SIG-M5 treated with dmso at 0.1 percent for 504 hours (cell line): ENCODE measurements at regions not wholly inside any gene's neighbourhood (a gene's known extent, or its start where the extent isn't known, plus 50 kb on each side); places are given as distances from the start of the nearest gene placed in this dataset.

Source experiments
- DNase-seq: peaks from one replicate; lab custom pipeline; 2025; ENCODE audit not compliant: unreplicated experiment; lab: John Stamatoyannopoulos, UW

GRCh38 chr18:76771192-76771799 is 51.1 kb upstream of the ZNF236 start:
- DNase-seq = no peak

DNA sequence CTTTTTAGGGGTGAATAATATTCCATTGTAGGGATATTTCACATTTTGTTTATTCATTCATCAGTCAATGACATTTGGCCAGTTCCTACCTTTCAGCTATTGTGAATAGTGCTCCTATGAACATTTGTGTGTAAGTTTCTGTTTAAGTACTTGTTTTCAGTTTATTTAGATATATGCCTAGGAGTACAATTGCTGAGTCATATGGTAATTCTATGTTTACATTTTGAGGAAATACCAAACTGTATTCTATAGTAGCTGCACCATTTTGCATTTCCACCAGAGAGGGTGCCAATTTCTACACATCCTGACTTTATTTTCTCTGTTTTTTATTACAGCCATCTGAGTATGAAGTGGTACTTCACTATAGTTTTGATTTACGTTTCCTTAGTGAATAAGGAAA is 54.4 kb upstream of the ZNF236 start:
- no peak for DNase-seq

DNA sequence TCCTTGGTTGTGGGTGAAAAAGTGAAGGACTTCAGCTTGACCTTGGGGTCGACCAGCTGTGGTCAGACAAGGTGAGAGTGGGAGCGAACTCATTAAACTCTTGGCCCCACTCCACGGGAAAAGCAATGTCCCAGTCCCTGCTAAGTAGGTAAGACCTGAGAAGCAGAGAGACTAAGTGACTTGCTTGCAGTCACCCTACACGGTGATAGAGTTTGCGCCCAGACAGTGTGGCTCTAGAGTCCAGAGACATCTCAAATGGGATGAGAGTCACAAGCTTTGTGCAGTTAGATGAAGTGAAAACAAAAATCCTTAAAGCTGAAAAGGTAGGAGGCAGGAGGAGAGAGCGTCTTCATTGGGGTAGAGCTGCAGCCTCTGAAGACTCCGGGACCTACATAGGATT is 55.9 kb upstream of the ZNF236 start:
- no peak for DNase-seq

DNA sequence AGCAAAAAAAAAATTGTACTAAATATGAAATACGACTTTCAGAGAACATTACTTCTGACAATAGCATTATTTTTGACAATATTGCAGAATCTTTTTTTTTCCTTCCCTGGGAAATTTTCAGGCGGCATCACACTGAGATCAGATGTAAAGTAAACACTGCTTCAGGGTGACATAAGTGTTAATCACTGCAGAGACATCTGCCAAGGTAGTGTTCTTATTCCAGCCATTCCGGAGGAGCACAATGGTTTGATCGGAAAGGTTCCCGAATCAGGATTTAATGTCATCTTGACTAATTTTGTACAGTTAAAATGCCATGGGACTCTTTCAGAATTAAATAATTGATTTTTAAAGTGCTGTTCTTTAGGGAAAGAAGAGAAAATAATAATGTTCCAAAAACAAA is 56.7 kb upstream of the ZNF236 start:
- no peak for DNase-seq

- no peak for DNase-seq
These were observed 58.0 kb upstream of the ZNF236 start for GRCh38 chr18:76764291-76764901.

- no peak for DNase-seq
These were observed 63.3 kb upstream of the ZNF236 start for GRCh38 chr18:76759056-76759455.

DNA sequence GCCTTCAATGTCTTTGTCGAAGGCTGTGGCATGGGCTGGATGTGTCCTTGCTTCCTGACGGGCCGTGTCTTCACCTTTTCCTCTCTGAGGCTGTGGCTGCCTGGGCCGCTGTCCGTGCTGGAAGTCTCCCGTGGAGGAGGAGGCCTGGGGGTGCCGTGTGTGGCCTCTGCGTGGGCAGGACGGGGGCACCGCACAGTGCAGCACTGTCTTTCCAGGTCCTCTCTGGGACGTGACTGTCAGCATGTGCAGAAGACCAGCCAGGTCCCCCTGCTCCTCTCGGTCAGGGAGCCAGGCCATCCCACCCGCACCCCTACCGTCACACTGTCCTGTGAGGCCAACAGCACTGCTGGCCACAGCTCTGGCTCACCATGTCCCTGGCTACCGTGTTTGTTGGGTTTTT is 64.4 kb upstream of the ZNF236 start:
- no peak for DNase-seq

DNA sequence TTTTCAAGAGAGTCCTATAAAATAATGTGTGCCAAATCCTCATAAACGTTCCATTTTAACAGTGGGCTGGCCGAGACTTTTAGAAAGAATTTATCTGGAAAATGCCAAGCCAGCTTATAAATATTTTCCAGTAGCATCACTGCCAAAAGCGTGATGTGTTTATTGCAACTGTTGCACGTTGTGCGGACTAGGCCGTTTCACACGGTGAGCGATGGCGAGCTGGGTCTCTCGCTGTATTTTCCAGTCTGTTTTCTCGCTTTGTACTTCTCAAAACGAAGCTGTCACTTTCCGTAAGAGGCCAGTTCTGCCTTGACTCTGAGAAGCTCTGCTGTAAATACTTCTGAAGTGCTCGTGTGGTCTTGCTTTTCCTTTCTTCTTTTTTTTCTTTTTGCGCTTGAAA is 65.0 kb upstream of the ZNF236 start:
- no peak for DNase-seq

DNA sequence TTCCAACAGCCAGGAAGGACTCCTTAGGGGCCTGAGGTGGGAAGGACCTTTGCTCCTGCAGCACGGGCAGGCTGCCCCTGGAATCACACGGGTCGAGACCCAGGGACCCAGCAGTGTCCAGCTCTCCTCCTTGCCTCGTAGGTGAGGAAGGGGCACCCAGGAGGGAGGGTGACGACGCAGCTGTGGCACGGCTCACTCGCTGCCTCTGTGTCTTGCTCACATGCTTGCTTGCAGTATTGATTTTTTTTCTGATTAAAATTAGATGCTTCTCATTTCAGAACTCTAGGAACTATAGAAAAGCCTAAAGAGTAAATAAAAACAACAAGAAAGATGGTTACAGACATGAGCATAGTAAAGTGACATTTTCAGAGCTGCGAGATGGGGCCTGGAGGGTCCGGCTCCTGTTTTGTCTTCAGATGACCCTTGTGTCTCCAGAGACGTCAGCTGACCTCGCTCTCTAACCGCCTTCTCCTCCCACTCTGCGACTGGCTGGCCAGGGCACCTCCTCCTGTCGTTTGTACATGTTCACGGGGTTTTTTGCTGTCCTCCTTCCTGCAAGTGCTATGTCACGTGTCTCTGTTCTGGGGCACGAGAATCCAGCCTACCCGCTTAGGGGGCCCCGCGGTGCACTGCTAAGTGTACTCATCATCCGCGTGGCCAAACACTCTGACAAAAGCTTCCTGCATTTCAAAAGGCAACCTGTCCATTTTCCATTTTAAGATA is 65.7 kb upstream of the ZNF236 start:
- DNase-seq = no peak

DNA sequence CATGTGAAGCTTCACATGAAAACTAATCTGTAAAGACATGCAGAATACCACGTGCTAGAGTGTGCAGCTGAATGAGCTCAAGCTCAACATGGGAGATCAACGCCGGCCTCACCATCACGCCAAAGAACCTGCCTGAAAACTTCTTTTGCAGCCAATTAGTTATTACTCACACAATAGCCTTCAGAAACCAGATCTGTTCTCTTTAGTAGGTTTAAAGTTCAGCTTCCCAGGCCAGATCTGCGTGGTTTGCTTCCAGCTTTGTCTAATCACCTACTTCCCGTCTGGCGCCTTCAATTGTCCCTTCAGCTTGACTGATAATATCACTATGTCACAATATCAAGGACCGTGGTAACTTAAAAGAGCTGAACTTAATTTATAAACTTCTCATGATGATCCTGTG is 68.0 kb upstream of the ZNF236 start:
- no peak for DNase-seq

DNA sequence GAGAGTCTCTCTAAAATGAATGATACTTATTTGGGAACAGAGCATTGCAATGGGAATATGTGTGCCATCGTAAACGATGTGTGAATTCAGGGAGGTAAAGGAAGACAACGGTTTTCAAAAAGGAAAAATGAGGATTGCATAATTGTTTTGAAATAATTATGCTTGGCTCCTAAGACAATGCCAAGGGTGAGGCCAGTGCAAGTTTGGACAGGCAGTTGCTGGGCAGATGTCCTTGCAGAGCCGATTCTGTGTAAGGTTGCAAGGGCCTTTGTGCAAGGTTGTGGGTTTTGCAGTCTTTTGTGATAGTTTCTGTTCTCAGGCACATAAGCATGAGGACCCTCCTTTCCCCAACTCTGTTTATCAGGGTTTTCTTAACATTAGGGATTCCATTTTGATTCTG is 70.0 kb upstream of the ZNF236 start:
- DNase-seq = no peak

DNA sequence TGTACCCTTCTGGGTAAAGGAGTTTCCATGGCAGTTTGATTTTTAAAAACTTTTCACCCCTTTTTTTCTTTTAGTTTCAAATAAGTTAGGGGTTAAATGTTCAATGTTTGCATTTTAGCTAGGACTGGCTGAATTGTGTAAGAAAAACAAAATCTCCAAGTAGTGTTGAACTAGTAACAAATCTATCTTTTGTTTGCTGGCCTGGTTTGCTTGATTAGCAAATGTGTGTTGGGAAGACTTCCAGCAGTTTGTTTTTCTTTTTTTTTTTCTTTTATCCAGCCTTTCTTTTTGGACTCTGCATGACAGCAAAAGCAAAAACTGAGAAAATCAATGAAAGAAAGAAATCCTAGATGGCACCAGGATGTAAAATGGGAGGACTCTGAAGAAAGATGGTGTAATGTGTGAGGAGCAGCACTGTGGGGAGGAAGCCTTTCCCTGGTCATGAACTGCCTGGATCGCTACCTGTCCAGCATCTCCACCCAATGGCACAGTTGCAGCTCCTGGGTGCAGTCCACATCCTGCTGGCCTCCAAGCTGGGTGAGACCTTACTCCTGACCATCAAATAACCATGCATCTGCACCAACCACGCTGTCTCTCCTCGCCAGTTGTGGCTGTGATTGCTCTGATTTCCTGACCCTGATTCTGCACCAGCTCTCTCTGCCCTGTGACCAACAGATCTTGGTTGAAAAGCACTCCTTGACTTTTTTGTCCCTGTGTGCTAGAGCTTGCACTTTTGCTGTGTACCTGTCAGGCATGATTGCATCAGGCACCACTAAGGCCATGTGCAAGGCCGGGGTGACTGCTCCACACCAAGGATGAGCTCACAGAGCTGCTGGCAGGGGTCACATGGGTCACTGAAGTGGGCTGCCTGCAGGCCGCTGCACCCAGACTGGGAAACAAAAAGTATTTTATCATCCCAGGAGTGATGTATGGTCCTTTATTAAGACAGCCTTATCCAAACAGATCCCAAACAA is 71.2 kb upstream of the ZNF236 start:
- no peak for DNase-seq

GRCh38 chr18:76750269-76750668 is 72.1 kb upstream of the ZNF236 start:
- no peak for DNase-seq

DNA sequence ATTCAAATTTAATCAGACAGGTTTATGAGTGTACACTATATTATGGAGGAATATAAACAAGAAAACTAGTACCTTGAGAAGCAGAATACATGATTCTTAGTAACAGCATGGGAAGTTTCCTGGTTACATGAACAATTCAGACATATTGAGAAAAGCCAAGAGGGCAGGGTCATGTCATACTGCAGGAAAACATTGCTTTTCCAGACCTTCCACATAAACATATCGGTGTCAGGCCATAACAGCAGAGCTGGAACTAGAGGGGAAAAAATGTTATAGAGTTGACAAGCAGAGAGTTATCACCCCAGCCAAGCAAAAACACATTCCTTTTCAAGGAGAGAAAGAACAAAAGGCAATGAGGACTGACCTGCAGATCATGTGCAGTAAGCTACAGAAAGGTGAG is 74.7 kb upstream of the ZNF236 start:
- no peak for DNase-seq

DNA sequence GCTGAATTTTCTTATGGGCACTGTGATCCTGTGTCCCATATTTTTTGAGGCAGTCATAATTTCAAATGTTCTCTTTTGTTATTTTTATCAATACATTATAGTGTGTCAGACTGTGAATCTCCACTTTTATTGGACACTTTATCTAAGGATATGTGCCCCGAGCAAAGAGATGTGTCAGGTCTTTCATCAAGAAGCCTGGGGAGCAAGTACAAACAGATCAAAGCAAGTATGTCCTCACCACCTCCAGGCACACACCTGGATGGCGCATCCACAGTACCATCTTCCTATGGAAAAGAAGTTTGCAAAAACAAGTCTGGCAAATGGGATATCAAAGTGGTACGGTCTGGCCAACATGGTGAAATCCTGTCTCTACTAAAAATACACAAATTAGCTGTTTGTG is 81.0 kb upstream of the ZNF236 start:
- no peak for DNase-seq

GRCh38 chr18:76736309-76736708 is 86.0 kb upstream of the ZNF236 start:
- DNase-seq = no peak

DNA sequence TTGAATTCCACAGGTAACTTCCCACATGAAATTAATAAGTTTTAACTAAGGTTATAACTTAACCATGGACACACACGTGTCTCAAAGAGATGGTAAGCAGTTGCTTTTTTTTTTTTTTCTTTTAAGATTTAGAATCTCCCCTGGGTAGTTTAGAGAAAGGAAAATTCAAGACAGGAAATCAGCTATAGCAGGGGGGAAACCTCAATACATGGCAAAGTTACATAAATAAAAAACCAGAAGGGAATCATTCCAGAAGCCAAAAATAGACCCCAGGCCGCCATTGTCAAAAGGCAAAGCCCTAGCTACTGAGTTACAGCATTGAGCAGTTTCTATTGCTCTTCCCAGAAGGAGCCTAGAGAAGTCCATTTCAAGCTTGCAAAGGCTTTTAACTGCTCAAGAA is 91.5 kb upstream of the ZNF236 start:
- DNase-seq = no peak

DNA sequence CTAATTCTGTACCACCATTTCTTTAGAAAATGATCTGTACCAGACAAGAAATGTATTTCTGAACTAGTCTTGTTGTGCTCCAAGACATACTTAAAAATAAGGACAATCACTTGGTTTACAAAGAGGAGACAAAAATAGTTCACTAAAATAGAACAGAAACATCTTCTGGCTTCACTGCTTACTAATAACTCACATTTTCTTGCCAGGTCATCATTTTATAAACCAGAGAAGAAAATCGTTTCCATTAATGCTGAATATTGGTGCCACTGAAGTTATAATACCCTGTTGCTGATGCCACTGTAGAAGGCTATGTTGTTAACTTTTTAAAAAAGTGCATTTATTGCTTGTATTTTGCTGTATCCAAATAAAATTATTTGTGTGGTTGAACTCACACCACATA is 94.8 kb upstream of the ZNF236 start:
- no peak for DNase-seq

DNA sequence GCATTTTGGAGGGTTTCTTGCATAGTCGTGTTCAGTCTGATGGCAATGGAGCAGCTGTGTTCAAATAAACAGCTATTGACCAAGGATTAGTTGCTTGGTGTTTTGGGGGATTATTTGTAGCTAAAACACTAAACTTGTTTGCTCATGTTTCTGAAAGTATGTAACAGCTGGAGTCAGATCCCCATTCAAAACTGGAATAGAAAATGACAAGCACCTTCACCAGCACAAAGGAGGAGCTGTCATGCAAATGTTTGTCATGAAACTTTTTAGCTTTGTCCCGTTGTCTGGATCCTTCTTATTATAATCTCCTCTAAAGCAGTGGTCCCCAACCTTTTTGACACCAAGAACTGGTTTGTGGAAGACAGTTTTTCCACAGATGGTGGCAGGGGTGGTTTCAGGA is 96.9 kb upstream of the ZNF236 start:
- DNase-seq = no peak

- DNase-seq = no peak
These were observed 99.9 kb upstream of the ZNF236 start for GRCh38 chr18:76722224-76723061.
